ENCODE measurements at regions not wholly inside any gene's neighbourhood (a gene's known extent, or its start where the extent isn't known, plus 50 kb on each side); places are given as distances from the start of the nearest gene placed in this dataset.

GRCh38 chr2:217706513-217706912 is 296.3 kb downstream of the TNS1 start:
- no peak for TF ChIP-seq CTCF (IDR thresholded peaks at IDR 0.05; ENCODE audit: insufficient read depth, low read length)
- no peak for DNase-seq (ENCODE audit: low read depth)
- no peak overlapping the region for H3K4me3 ChIP-seq (ENCODE audit: low read depth, low read length)

GRCh38 chr2:217706095-217706494 is 296.7 kb downstream of the TNS1 start:
- H3K4me3 ChIP-seq (ENCODE audit: low read depth, low read length): no peak overlapping the region
- TF ChIP-seq CTCF (IDR thresholded peaks at IDR 0.05; ENCODE audit: insufficient read depth, low read length): no peak

GRCh38 chr2:217705461-217705860 is 297.3 kb downstream of the TNS1 start:
- no peak for DNase-seq (ENCODE audit: low read depth)
- no peak for TF ChIP-seq CTCF (IDR thresholded peaks at IDR 0.05; ENCODE audit: insufficient read depth, low read length)
- H3K4me3 ChIP-seq (ENCODE audit: low read depth, low read length): no peak overlapping the region

More at GRCh38 chr2:217706095-217706494, 296.7 kb downstream of the TNS1 start:
- no peak for DNase-seq (ENCODE audit: low read depth)

- TF ChIP-seq CTCF (IDR thresholded peaks at IDR 0.05; ENCODE audit: insufficient read depth, low read length): no peak
- no peak overlapping the region for H3K4me3 ChIP-seq (ENCODE audit: low read depth, low read length)
- DNase-seq (ENCODE audit: low read depth): no peak
Observed at GRCh38 chr2:217703999-217704398, 298.8 kb downstream of the TNS1 start.

GRCh38 chr2:217703102-217703501 is 299.7 kb downstream of the TNS1 start:
- DNase-seq (ENCODE audit: low read depth): no peak
- no peak for TF ChIP-seq CTCF (IDR thresholded peaks at IDR 0.05; ENCODE audit: insufficient read depth, low read length)
- H3K4me3 ChIP-seq (ENCODE audit: low read depth, low read length): no peak overlapping the region

GRCh38 chr2:217701622-217702021 is 301.2 kb downstream of the TNS1 start:
- DNase-seq (ENCODE audit: low read depth): no peak
- TF ChIP-seq CTCF (IDR thresholded peaks at IDR 0.05; ENCODE audit: insufficient read depth, low read length): no peak
- H3K4me3 ChIP-seq (ENCODE audit: low read depth, low read length): no peak overlapping the region

- DNase-seq (ENCODE audit: low read depth): no peak
- no peak for TF ChIP-seq CTCF (IDR thresholded peaks at IDR 0.05; ENCODE audit: insufficient read depth, low read length)
- no peak overlapping the region for H3K4me3 ChIP-seq (ENCODE audit: low read depth, low read length)
Observed at GRCh38 chr2:217698691-217699090, 304.1 kb downstream of the TNS1 start.

Measured in fibroblast of the aortic adventitia (primary cell).